GM19467 (cell line): ENCODE measurements at regions not wholly inside any gene's neighbourhood (a gene's known extent, or its start where the extent isn't known, plus 50 kb on each side); places are given as distances from the start of the nearest gene placed in this dataset.
"Not testable (repeated sequence)": the region's sequence is repeated elsewhere in the genome, so short reads cannot be mapped to it uniquely, and the experiment has no call there.

Experiments
- ATAC-seq: cut with Tn5 transposase; IDR thresholded peaks from one replicate; pipeline ENCODE4 v1.9.1; 2021; ENCODE audit warnings: mild to moderate bottlenecking, moderate library complexity; ENCODE audit not compliant: unreplicated experiment

DNA sequence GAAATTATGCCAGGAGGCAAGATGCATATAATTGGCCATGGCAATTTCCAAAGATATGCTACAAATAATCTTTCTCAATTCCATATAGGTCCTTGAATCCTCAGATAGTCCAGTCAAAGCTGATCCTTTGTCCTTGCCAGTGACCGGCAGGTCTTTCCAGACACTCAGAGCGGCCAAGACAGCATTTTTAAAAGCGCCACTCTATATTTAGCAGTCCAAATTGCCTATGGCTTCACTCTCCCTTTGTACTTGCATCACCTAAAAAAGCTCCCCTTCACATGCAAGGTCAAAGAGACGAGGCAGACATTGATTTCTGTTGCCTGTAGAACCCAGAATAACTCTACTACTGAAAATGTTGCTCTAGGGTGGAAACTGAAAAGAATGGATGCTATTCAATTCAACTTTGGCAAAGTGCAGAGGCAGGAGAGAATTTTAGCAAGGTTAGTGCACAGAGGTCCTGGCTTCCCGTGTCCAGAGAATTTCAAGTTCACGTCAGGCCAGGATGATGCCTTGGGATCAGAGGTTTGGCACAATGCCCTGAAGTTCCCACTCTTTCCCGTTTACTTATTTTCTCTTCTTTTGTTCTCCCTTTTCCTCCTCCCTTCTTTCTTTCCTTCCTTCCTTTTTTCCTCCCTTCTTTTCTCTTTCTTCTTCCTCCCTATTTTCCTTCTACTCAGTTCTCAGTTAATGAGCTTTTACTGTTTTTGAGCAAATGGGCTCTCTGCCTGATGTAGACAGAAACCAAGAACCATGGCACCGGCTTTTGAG is 108.5 kb downstream of the KCNK1 start:
- no peak for ATAC-seq

DNA sequence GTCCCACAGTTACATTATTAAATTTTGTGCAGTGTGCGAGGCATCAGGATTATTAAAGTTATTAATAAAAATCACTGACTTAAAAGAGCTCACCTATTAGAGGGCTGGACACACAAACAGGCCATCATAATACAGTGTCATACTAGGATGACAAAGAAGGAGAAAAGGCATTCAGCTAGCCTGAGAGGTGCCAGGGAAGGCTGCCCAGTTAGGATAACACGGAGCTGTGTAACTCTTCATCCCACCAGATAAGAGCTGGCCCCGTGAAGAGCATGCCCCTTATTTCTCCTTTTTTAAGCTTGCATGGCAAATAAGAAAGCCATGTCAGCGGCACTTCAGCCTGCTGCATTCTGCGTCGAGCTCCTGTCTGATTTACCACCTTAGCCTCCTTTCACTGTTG is 109.5 kb downstream of the KCNK1 start:
- ATAC-seq, result no peak

DNA sequence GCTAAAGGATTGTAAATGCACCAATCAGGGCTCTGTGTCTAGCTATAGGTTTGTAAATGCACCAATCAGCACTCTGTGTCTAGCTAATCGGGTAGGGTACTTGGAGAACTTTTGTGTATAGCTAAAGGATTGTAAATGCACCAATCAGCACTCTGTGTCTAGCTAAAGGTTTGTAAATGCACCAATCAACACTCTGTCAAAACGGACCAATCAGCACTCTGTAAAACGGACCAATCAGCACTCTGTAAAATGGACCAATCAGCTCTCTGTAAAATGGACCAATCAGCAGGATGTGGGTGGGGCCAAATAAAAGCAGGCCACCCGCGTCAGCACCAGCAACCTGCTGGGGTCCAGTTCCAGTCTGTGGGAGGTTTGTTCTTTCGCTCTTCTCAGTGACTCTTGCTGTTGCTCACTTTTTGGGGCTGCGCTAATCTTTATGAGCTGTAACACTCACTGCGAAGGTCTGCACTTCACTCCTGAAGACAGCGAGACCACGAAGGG is 110.3 kb downstream of the KCNK1 start:
- ATAC-seq, result not testable (repeated sequence)

DNA sequence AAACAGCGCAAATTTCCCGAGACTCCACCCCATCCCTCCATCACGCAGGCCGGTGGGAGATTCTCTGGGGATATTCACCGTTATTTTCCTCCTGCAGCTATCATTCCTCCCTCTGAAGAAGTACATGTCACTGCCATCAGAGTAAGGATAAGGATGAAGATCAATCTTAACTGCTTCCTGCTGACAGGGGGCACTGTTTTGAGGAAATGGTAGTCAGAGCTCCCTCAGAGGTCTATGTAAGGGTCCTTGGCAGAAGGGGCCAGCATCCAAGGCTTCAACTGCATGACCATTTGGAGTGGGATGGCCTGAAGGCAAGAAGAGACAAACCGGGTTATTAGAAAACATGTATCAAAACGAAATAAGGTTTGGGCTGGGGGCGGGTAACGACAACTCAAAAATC is 111.5 kb downstream of the KCNK1 start:
- no peak for ATAC-seq

DNA sequence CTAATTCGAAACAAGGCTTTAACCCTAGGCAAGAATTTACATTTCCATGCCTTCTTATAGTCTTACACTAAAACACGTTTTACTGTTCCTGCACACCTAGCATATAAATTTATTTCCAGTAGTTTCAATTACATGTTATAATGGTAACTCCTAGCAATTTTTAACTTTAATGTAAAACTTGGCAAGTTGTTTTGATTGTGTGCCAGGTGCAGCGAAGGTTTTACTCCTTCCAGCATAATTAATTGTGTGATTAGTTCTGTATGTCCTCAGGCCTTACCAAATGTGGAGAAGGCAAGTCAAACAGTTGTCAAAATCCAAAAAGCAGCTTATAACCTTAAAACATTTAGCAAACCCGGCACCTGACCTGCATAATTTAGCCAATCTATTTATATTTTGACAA is 114.8 kb downstream of the KCNK1 start:
- no peak for ATAC-seq

DNA sequence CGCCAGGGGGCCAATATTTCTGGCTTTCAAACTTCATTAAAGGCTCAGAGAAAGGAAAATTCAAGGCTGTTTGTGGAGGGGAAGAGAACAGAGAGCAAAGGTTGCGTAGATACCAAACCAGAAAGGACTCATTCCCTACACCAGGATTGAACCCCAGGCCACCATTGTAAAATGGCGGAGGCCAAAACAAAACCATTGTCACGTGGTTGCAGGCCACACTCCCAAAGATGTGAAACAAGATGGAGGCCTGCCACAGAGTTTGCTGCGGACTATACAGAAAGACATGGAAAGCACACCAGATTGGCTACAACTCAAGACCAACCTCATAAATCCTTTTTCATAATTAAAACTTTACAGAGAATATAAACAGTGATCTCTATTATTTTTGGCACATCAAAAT is 116.5 kb downstream of the KCNK1 start:
- no peak for ATAC-seq

DNA sequence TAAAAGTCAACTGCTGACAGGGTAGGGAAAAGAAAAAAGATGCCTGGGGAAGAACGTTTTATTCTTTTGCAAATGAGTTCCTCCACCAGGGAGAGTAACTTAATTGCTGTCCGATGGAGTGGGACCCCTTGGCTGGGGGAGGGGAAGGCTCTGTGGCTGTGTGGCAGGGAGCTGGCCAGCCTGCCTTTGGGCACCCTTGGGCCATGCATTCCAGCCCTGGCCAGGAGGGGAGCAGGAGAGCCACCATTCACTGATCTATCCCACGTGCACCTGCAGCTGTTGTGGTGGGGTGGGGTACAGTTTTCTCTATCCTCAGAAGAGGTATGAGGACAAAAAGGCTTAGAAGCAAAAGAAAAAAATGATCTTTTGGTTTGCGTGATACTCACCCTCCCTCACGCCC is 116.9 kb downstream of the KCNK1 start:
- ATAC-seq, result no peak

DNA sequence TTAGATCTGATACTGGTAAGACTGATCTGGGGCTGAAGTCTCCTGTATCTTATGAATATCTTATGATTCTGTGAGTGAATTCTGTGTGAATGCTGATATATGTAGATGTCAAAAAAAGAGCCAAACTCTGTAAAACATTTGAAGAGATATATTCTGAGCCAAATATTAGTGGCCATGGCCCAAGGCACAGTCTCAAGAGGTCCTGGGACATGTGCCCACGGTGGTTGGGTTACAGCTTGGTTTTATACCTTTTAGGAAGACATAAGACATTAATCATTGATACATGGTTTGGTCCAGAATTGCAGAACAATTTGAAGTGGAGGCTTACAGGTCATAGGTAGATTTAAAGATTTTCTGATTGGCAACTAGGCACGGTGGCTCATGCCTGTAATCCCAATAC is 118.3 kb downstream of the KCNK1 start:
- ATAC-seq, result no peak

DNA sequence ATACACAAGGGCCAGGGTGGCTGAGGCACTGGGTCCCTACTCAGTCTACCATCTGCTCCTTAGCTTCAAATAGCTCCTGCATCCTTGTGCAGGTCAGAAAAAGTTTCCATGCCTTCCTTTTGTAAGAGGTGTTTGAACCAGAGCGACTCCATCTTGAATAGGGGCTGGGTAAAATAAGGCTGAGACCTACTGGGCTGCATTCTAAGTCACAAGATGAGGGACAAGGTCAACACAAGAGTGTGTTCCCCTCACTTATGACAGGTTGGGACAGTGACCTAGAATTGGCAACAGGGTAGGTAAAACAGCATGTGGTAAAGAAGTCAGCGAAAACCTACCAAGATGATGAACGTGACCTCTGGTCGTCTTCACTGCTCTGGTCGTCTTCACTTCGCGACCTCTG is 120.5 kb downstream of the KCNK1 start:
- no peak for ATAC-seq

DNA sequence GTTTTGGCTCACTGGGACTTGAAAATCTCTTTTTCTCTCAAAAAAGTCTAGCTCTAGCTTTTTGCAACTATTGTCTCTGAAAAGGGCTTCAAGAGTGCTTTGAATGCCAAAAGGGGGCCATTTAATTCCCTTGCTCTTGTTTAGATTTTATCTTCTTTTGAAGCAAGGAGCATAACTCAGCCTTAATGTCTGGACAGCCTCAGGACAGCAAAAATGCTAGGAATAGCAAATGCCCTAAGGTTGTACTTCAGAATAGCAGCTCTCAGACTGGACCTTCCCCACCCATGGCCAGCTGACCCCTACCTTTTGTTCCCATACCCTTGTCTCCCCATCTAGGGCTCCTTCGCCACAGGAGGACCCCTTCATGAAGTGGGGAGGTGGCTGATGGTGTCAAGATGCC is 121.4 kb downstream of the KCNK1 start:
- ATAC-seq, result no peak

DNA sequence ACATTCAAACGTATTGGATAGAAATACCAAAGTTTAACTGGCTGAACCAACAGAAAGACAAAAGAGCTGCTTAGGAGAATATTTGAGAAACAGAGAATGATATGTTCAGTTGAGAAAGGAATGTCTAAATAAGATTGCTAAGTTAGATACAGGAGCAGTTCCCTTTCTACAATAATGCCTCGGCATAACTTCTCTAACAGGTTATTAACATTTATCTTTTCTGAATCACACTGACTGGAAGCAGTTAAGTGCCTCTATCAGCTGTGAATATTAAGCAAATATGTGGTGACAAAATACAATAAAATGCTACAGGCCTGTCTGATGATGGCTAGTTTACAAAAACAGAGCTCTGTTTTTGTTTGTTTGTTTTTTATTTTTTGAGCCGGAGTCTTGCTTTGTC is 121.9 kb downstream of the KCNK1 start:
- ATAC-seq, result no peak

DNA sequence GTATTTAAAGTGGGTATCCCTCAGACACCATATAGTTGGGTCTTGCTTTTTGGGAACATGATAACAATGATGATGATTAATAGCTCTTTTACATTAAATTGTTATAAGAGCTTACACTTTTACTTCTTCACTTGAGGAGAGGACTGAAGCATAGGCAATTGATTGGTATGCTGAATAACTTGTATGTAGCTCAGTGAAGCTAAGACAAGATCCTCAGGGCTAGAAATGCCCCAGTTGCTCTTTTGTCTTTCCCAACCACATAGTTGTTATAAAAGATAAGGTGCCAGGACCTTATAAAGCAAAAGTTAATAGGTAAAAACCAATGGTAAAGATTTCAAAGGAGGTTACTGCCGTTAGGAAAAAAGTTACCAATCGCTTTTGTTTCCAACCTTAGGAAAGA is 123.4 kb downstream of the KCNK1 start:
- no peak for ATAC-seq

DNA sequence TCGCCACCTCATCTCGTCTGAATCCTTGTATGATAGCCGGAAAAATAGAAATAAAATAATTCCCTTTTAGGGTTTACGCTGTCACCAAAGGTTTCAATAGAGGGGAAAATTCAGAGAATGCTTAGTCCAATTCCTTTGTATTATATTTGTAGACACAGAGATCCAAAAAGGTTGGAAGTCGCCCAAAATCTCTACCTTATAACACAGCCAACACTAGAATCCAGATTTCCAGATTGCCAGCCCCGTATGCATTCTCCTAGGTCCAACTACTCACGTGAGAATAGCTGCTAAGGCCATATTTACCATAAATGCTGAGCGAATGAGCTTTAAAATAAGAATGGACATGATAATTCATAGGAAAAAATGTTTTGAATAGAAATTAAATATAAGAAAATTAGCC is 124.5 kb downstream of the KCNK1 start:
- ATAC-seq, result no peak

DNA sequence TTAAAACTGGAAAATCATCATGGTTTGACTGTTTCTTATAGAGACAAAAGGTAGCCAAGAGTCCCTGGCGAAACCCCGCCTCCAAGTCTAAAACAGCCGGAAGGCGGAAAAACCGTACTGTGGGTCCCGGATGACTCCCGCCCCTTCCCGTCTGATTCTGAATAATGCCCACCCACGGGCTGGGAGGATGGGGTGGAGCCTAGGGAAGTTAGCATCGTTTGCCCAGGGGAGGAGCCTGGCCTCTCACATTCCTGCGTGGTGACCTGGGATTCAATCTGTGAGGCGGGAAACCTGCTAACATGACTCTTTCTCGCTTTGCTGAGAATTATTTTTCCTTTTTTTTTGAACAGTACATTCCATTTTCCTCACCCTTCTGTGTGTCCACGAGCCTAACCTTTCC is 124.9 kb downstream of the KCNK1 start:
- ATAC-seq, result no peak

DNA sequence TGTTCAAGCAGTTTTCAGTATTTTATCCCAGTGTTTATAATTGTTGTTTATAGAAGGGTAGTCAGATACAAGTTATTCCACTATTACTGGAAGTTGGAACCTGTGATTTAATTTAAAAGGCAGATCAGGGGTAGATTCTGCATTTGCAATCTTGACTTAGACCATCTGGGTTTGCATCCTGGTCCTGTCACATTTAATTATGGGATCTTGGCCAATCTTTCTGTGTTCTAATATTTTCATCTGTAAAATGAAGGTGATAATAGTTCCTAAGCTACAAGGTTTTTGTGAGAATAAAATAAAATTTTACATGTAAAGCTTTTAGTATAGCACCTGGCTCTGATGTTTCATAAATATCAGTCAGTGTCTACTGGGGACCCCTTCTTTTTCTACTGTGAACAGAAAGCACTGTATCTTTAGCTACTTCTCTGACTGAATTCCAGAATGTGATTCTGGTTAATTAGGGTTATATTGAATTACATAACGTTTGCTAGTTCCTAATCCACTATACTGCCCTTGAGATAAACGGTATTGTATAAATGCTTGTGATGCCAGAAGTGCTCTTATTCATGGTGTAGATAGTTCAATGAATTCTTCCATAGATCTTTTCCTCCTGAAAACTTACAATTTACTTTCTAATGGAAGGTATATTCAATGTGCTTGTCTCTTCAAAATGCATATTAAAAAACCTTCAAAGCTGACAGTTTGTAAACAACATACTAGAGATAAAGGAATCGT is 131.0 kb downstream of the KCNK1 start:
- no peak for ATAC-seq

DNA sequence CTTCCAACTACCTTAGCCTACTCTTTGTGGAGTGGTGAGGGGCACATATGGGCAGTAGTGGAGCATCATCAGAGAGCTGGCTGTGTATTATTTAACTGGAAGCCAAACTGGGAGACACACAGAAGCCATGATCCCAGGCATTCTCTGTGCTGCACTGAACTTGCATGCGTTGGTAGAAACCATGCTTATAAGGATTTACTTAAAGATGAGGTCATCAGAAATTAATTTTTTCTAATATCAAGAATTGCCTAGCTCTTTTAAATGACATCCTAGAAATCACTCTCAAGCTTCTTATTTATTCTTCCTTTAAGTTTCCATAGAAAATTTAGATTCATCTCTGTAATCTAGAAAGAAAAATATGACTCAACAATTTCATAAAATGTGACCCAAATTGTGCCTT is 136.2 kb downstream of the KCNK1 start:
- ATAC-seq, result no peak

DNA sequence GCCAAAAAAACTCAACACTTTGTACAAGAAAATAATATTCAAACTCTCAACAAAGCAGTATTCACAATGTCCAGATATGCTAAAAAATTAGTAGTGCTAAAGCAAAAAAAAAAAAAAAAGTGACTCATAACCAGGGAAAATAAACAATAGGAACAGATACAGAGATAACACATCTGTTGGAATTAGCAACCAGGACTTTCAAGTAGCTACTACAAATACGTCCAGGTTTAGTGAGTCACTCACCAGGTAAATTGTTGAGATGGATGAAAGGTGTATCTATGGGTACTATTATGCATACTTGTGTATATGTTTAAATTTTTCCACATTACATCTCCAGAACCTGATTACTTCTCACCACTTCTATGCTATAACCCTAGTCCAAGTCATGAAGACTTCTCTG is 144.8 kb upstream of the SLC35F3 start:
- no peak for ATAC-seq

DNA sequence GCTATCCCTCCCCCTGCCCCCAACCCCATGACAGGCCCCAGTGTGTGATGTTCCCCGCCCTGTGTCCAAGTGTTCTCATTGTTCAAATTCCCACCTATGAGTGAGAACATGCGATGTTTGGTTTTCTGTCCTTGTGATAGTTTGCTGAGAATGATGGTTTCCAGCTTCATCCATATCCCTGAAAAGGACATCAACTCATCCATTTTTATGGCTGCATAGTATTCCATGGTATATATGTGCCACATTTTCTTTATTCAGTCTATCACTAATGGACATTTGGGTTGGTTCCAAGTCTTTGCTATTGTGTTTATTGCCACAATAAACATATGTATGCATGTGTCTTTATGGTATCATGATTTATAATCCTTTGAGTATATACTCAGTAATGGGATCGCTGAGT is 140.2 kb upstream of the SLC35F3 start:
- ATAC-seq, result not testable (repeated sequence)

DNA sequence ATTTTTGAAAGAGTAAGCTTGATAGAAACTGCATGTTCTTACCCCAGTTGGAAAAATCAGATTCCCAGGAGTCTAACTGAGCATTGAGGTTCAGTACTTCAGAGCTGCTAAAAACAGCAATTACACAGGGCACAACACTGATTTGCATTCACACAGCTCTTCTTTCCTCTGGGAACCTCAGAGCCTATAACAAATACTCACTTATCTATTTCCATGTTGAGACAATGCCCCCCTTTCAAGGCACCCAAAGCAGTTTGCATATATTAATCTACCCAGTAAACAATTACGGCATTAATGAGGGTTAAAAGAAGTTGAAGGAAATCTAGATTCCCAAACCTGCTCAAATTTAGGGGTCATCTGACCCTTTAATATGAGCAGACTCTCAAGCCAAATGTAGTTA is 126.9 kb upstream of the SLC35F3 start:
- no peak for ATAC-seq

DNA sequence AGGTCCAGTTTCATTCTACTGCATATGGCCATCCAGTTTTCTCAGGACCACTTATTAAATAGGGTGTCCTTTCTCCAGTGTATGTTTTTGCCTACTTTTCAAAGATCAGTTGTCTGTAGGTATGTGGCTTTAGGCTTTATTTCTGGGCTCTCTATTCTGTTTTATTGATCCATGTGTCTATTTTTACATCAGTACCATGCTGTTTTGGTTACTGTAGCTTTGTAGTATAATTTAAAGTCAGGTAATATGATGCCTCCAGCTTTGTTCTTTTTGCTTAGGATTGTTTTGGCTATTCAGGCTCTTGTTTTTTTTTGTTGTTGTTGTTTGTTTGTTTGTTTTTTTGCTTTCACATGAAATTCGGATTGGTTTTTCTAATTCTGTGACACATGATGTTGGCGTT is 124.4 kb upstream of the SLC35F3 start:
- no peak for ATAC-seq

DNA sequence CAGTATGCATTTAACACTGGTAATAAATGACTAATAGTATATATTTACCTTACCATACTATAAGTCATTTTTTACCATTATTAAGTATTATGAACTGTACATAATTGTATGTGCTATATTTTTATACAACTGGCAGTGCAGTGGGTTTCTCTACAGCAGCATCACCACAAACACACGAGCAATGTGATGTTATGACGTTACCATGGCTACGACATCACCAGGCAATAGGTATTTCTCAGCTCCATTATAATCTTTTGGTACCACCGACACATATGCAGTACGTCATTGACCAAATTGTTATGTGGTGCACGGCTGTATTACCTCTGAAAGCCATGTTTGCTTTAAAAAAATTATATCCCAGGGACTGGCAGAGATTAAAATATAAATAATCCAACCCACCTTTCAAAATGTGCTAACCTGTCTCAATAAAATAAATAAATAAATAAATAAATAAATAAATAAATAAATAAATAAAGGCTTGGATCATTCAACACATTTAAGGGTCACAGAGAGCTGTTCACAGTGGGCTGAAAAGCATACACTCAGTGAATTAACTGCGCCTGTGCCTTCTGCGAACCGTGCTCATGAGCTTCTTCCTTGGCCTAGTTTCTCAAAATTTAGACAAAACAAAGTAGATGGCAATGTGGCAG is 121.4 kb upstream of the SLC35F3 start:
- no peak for ATAC-seq

DNA sequence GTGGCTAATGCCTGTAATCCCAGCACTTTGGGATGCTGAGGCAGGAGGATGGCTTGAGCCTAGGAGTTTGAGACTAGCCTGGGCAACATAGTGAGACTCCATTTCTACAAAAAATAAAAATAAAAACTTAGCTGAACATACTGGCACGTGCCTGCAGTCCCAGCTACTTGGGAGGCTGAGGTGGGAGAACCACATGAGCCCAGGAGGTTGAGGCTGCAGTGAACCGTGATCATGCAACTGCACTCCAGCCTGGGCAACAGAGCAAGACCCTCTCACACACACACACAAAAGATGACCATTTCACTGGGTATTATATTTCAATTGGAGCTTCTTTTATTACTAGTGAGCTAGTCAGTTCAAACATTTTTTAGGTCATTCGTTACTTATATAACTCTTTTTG is 116.9 kb upstream of the SLC35F3 start:
- no peak for ATAC-seq
